Mesothelial cell of epicardium (in vitro differentiated cells): ENCODE measurements at regions not wholly inside any gene's neighbourhood (a gene's known extent, or its start where the extent isn't known, plus 50 kb on each side); places are given as distances from the start of the nearest gene placed in this dataset.

Source experiments
- DNase-seq, 2 experiments: peaks; one replicate each; pipeline ENCODE4 v3.0.0; 2021; ENCODE audit warnings: low spot score in 2 of 2; ENCODE audit not compliant: unreplicated experiment in 2 of 2
- H3K27ac Mint-ChIP-seq: 2 replicates; pipeline ENCODE4 v1.8.0; 2021; ENCODE audit warnings: mixed read lengths
- H3K27me3 Mint-ChIP-seq: 2 replicates; pipeline ENCODE4 v1.8.0; 2021; ENCODE audit warnings: low read depth, mixed read lengths
- H3K36me3 Mint-ChIP-seq: 2 replicates; pipeline ENCODE4 v1.8.0; 2021; ENCODE audit warnings: mixed read lengths
- H3K4me1 Mint-ChIP-seq: 2 replicates; pipeline ENCODE4 v1.8.0; 2021; ENCODE audit warnings: mixed read lengths
- H3K4me3 Mint-ChIP-seq: 2 replicates; pipeline ENCODE4 v1.8.0; 2021; ENCODE audit warnings: mild to moderate bottlenecking, moderate library complexity, mixed read lengths
- H3K9me3 Mint-ChIP-seq: 2 replicates; pipeline ENCODE4 v1.8.0; 2021; ENCODE audit warnings: mixed read lengths
- CTCF ChIP-seq: fragments of 200-600 bp; sonication (generic); IDR thresholded peaks from one replicate; pipeline ENCODE4 v1.5.0; 2021; ENCODE audit warnings: antibody characterized with exemption; ENCODE audit not compliant: unreplicated experiment

- H3K4me3 Mint-ChIP-seq, result no peak overlapping the region
- H3K27ac Mint-ChIP-seq, result no peak overlapping the region
- H3K27me3 Mint-ChIP-seq, result peaks cover 17% of the 10 kb centered on the region
- no peaks in the 10 kb centered on the region for H3K9me3 Mint-ChIP-seq
- DNase-seq, result no peak
- H3K36me3 Mint-ChIP-seq, result no peaks in the 10 kb centered on the region
- H3K4me1 Mint-ChIP-seq, result no peaks in the 10 kb centered on the region
- TF ChIP-seq CTCF, result no peak
Measured at GRCh38 chr10:83954193-83954799, 185.0 kb upstream of the GHITM start.

GRCh38 chr10:83955406-83955805 is 183.9 kb upstream of the GHITM start:
- no peak for DNase-seq
- H3K27me3 Mint-ChIP-seq, result peaks cover 17% of the 10 kb centered on the region
- no peak for TF ChIP-seq CTCF
- H3K4me3 Mint-ChIP-seq, result no peak overlapping the region
- H3K9me3 Mint-ChIP-seq, result no peaks in the 10 kb centered on the region
- H3K27ac Mint-ChIP-seq, result no peak overlapping the region
- H3K36me3 Mint-ChIP-seq, result no peaks in the 10 kb centered on the region
- H3K4me1 Mint-ChIP-seq, result no peaks in the 10 kb centered on the region

- peaks cover 11% of the 10 kb centered on the region for H3K27me3 Mint-ChIP-seq
- no peaks in the 10 kb centered on the region for H3K4me1 Mint-ChIP-seq
- no peak for DNase-seq
- H3K9me3 Mint-ChIP-seq, result no peaks in the 10 kb centered on the region
- no peak overlapping the region for H3K27ac Mint-ChIP-seq
- no peak for TF ChIP-seq CTCF
- no peak overlapping the region for H3K4me3 Mint-ChIP-seq
- H3K36me3 Mint-ChIP-seq, result no peaks in the 10 kb centered on the region
Measured at GRCh38 chr10:83957168-83957947, 182.0 kb upstream of the GHITM start.

- Mint-ChIP-seq H3K27me3 (peaks cover 4% of the 10 kb centered on the region), H3K4me3 (no peak overlapping the region), H3K36me3 (no peaks in the 10 kb centered on the region), H3K4me1 (no peaks in the 10 kb centered on the region), H3K27ac (no peak overlapping the region), H3K9me3 (no peaks in the 10 kb centered on the region)
- no peak for DNase-seq
- TF ChIP-seq CTCF, result no peak
Measured at GRCh38 chr10:83959328-83959727, 180.0 kb upstream of the GHITM start.

- no peak overlapping the region for H3K4me3 Mint-ChIP-seq
- peaks cover 5% of the 10 kb centered on the region for H3K27me3 Mint-ChIP-seq
- H3K9me3 Mint-ChIP-seq, result no peaks in the 10 kb centered on the region
- no peaks in the 10 kb centered on the region for H3K36me3 Mint-ChIP-seq
- no peak for DNase-seq
- no peak overlapping the region for H3K27ac Mint-ChIP-seq
- TF ChIP-seq CTCF, result no peak
- no peaks in the 10 kb centered on the region for H3K4me1 Mint-ChIP-seq
Measured at GRCh38 chr10:83960125-83960524, 179.2 kb upstream of the GHITM start.
